Stimulated activated CD4-positive, alpha-beta T cell treated with anti-CD3 and anti-CD28 coated beads, Interleukin-12 subunit alpha, Interleukin-12 subunit beta, amount 100 ng/mL, for 24 hours (primary cell): ENCODE measurements at regions not wholly inside any gene's neighbourhood (a gene's known extent, or its start where the extent isn't known, plus 50 kb on each side); places are given as distances from the start of the nearest gene placed in this dataset.
"Not testable (repeated sequence)": the region's sequence is repeated elsewhere in the genome, so short reads cannot be mapped to it uniquely, and the experiment has no call there.

Source experiments
- DNase-seq, 2 experiments: peaks; one replicate each; pipeline ENCODE4 v3.0.0-alpha.2; 2020; ENCODE audit warnings: low read depth in 2 of 2

- DNase-seq, result no peak
These were observed 49.9 kb upstream of the CAPRIN1 start for GRCh38 chr11:34001557-34002064.

GRCh38 chr11:33999393-33999792, 52.1 kb upstream of the CAPRIN1 start:
- DNase-seq, result no peak

DNA sequence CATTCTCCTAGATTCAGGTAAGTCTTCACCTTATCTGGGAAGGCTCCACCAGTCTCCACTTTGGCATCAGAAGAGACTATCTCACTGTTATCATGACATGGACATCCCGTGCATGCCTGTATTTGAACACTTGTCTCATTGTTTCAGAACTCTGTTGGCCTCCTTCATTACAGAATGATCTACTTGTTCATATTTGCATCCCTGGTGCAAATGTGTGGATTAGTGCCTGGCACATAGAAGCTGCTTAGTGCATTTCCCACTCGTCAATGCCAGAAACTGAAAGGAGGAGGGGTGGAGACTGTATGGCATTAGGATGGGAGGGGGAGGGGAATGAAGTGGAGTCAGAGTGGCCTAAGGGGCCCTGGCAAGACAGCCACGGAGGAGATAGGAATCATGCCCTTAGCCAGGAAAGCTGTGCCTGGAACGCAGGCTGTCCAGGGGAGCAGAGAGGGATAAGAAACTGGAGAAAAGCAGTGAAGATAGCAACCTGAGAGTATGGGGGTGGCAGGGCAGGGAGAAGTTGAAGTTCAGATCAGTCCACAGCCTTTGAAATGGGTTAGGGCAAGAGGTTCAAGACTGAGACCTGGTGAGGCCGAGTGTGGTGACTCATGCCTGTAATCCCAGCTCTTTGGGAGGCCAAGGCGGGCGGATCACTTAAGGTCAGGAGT, 53.8 kb upstream of the CAPRIN1 start:
- DNase-seq, result no peak

- peak; percentile 35 to 72 for DNase-seq
These were observed 54.8 kb upstream of the CAPRIN1 start for GRCh38 chr11:33996498-33997454.

GRCh38 chr11:33994937-33995336, 56.6 kb upstream of the CAPRIN1 start:
- DNase-seq, result no peak

- DNase-seq, result not testable (repeated sequence)
These were observed 60.4 kb upstream of the CAPRIN1 start for GRCh38 chr11:33991136-33991535.

- not testable (repeated sequence) for DNase-seq
These were observed 61.4 kb upstream of the CAPRIN1 start for GRCh38 chr11:33990131-33990530.

- no peak for DNase-seq
These were observed 62.1 kb upstream of the CAPRIN1 start for GRCh38 chr11:33989461-33989860.

GRCh38 chr11:33988586-33989370, 62.8 kb upstream of the CAPRIN1 start:
- no peak for DNase-seq

DNA sequence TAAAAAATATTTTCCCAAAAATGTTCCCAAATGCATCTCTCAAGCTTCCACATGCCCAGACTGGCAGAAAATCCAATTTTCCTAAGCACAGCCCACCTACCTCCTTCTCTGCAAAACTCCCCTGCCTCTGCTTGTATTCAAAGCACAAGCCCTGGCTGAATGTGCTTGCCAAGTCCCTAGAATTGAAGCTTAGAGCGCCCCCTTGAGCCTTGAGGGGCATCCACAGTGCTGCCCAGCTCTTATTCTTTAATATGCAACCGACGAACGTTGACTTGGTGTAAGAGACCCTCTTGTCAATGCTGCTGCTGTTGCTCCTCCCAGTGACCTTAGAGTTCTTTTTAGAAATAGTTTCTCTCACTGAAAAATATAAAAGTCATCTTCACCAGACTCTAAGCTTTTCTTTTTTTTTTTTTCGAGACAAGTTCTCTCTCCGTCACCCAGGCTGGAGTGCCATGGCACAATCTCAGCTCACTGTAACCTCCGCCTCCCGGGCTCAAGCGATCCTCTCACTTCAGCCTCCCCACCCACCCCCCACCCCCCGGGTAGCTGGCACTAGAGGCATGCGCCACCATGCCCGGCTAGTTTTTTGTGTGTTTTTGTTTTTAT, 63.5 kb upstream of the CAPRIN1 start:
- DNase-seq, result peak; percentile 51 to 58

GRCh38 chr11:33987545-33987944, 64.0 kb upstream of the CAPRIN1 start:
- no peak for DNase-seq

GRCh38 chr11:33986597-33987501, 64.7 kb upstream of the CAPRIN1 start:
- not testable (repeated sequence) for DNase-seq

- no peak for DNase-seq
These were observed 66.7 kb upstream of the CAPRIN1 start for GRCh38 chr11:33984682-33985389.

DNA sequence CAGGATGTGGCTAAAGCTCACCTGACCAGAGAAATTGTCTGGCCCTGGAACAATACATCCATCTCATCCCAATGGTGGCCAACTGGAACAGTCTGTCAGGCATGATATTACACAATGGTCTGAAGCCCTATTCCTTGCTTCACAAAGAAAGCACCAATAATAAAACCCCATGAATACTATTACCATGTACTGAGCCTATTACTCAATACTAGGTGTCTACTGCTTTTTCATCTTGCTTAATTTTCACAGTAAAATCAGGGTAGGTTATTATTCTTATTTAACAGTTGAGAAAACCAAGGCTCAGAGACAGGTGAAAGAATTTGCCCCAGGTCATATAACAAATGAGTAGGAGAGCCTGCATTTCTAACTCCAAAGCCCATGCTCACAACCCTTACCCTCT, 68.9 kb upstream of the CAPRIN1 start:
- DNase-seq, result no peak

DNA sequence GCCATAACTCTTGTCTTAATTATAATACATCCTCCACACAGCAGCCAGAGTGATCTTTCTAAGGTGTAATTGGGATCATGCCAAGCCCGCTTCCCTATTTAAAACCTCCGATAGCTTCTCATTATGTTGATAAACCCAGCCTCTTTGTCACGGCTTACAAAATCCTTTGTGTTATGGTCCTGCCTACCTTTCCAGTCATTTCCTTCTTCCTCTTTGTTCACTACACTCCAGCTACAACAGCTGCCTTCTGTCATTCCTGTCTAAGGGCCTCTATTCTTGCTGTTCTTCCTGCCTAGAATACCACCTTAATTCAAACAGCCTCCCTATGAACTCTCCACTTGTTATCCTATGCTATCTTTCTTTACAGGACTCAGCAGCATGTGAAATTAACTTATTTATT, 70.6 kb upstream of the CAPRIN1 start:
- no peak for DNase-seq

- DNase-seq, result no peak
These were observed 73.2 kb upstream of the CAPRIN1 start for GRCh38 chr11:33978376-33978775.

- no peak for DNase-seq
These were observed 73.9 kb upstream of the CAPRIN1 start for GRCh38 chr11:33977676-33978075.

DNA sequence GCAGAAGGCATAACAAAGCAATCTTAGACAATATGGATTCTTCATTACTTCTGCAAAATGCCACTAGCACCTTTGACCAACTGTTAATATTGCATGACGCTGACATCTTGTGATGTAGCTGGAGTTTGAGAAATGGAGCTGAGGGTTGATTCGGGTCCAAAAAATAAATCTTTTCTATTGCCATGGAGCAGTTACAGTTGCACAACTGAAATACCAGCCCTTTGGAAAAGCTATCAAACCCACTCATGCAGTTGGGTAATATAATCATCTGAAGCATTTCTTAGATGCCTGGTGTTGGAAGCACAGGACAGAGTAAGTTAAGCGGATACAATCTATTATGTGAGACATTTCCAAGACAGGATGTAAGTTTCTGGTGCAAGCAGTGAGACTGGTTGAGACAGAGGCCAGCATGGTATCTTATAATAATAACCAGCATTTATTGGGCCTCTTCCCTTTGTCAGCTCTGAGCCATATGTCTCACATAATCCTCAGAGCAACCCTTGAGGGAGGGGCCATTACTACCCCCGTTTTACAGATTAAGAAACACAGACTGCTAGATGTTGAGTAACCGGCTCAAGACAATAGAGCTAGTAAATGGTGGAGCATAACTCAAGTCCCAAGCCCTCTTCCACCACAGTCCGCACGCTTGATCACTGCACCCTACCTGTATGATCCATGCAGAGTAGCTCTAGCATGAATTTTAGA, 74.9 kb upstream of the CAPRIN1 start:
- DNase-seq, result no peak

- DNase-seq, result no peak
These were observed 76.7 kb upstream of the CAPRIN1 start for GRCh38 chr11:33974804-33975203.
